B cell (primary cell): ENCODE measurements at regions not wholly inside any gene's neighbourhood (a gene's known extent, or its start where the extent isn't known, plus 50 kb on each side); places are given as distances from the start of the nearest gene placed in this dataset.

Experiments used
- ATAC-seq: fragments of 200-7000 bp; cut with Tn5 transposase; one replicate; pipeline ENCODE4 v1.10.0; 2021; ENCODE audit warnings: low read depth, mild to moderate bottlenecking, moderate number of reproducible peaks, moderate library complexity
- CTCF ChIA-PET: fragments of 350-600 bp; sonication (Branson Sonifier 250); formaldehyde crosslinking; loops from one replicate; lab custom pipeline; 2021; ENCODE audit warnings: antibody characterized with exemption, inconsistent platforms; lab: Charles Lee
- POLR2A ChIA-PET: fragments of 350-600 bp; sonication (Branson Sonifier 250); formaldehyde crosslinking; loops from one replicate; lab custom pipeline; 2021; ENCODE audit warnings: antibody characterized with exemption; lab: Charles Lee
- DNase-seq: peaks from one replicate; pipeline ENCODE4 v3.0.0; 2013
- H2AFZ ChIP-seq: 2 replicates; pipeline ENCODE4 v1.6.1; 2012; ENCODE audit warnings: mild to moderate bottlenecking, low read depth, low read length; ENCODE audit not compliant: insufficient read depth, poor library complexity, severe bottlenecking
- H3K27ac ChIP-seq, 2 donors: 1 replicate in 1 of 2; 2 replicates in 1 of 2; pipeline ENCODE4 v1.5.1; 2012 to 2013; ENCODE audit warnings: low read length in 2 of 2, mild to moderate bottlenecking in 2 of 2, moderate library complexity in 1 of 2
- H3K27me3 ChIP-seq, 4 experiments: fragments of 200-600 bp in 1 of 4; sonication (generic) in 1 of 4; replicated peaks in 1 of 4; 1 replicate in 2 of 4; 2 replicates in 2 of 4; pipeline versions ENCODE4 v1.6.1 to v1.7.0; 2013 to 2016; ENCODE audit warnings: low read length in 3 of 4, mild to moderate bottlenecking in 2 of 4, mixed read lengths in 1 of 4, moderate library complexity in 1 of 4; ENCODE audit not compliant: insufficient read depth in 4 of 4, control insufficient read depth in 3 of 4; ENCODE audit errors: control extremely low read depth in 1 of 4
- H3K36me3 ChIP-seq, 2 experiments: replicated peaks in 1 of 2; 1 replicate in 1 of 2; 2 replicates in 1 of 2; pipeline versions ENCODE4 v1.6.1 to v1.7.1; 2013; ENCODE audit warnings: low read length in 1 of 2; ENCODE audit not compliant: insufficient read depth in 2 of 2, control insufficient read depth in 1 of 2; ENCODE audit errors: control extremely low read depth in 1 of 2, extremely low read depth in 1 of 2
- H3K4me1 ChIP-seq, 2 donors: fragments of 200-600 bp in 1 of 2; sonication (generic) in 1 of 2; 1 replicate in 1 of 2; 2 replicates in 1 of 2; pipeline versions ENCODE4 v1.5.1 to v1.6.1; 2013 to 2017; ENCODE audit warnings: low read length in 2 of 2; ENCODE audit not compliant: control insufficient read depth in 2 of 2, insufficient read depth in 2 of 2
- H3K4me2 ChIP-seq: replicated peaks from 2 replicates; pipeline ENCODE3; 2012; ENCODE audit warnings: mild to moderate bottlenecking, low read depth, low read length; ENCODE audit not compliant: poor library complexity, severe bottlenecking
- H3K4me3 ChIP-seq, 5 experiments: fragments of 200-600 bp in 1 of 5; sonication (generic) in 1 of 5; 1 replicate in 3 of 5; 2 replicates in 2 of 5; pipeline versions ENCODE4 v1.5.1 to v1.7.0; 2011 to 2016; ENCODE audit warnings: low read length in 4 of 5, mild to moderate bottlenecking in 4 of 5, low read depth in 2 of 5, control low read depth in 1 of 5, moderate library complexity in 1 of 5; ENCODE audit not compliant: insufficient read depth in 1 of 5; ENCODE audit errors: control extremely low read depth in 1 of 5, extremely low read depth in 1 of 5
- H3K79me2 ChIP-seq: fragments of 200-600 bp; sonication (generic); one replicate; pipeline ENCODE4 v1.6.0; 2016; ENCODE audit warnings: low read length; ENCODE audit not compliant: control insufficient read depth, insufficient read depth
- H3K9ac ChIP-seq: fragments of 200-600 bp; sonication (generic); 2 replicates; pipeline ENCODE4 v1.6.1; 2017; ENCODE audit warnings: mild to moderate bottlenecking, low read length, moderate library complexity
- H3K9me3 ChIP-seq, 3 donors: one replicate each; pipeline versions ENCODE4 v1.6.1 to v1.7.1; 2013; ENCODE audit warnings: low read length in 2 of 3; ENCODE audit not compliant: control insufficient read depth in 2 of 3, insufficient read depth in 1 of 3; ENCODE audit errors: control extremely low read depth in 1 of 3
- H4K20me1 ChIP-seq: 2 replicates; pipeline ENCODE4 v1.6.0; 2012; ENCODE audit warnings: mild to moderate bottlenecking, low read length; ENCODE audit not compliant: insufficient read depth, control insufficient read depth, poor library complexity, severe bottlenecking
- H3K27ac Mint-ChIP-seq: one replicate; pipeline ENCODE4 v1.8.0; 2021; ENCODE audit warnings: mixed read lengths
- H3K27me3 Mint-ChIP-seq: one replicate; pipeline ENCODE4 v1.8.0; 2021; ENCODE audit warnings: mixed read lengths
- H3K4me1 Mint-ChIP-seq: one replicate; pipeline ENCODE4 v1.8.0; 2021; ENCODE audit warnings: mixed read lengths
- H3K4me3 Mint-ChIP-seq: one replicate; pipeline ENCODE4 v1.8.0; 2021; ENCODE audit warnings: mixed read lengths
- H3K9me3 Mint-ChIP-seq: one replicate; pipeline ENCODE4 v1.8.0; 2022; ENCODE audit warnings: mixed read lengths; ENCODE audit not compliant: insufficient read depth
- CTCF ChIP-seq: fragments of 200-600 bp; IDR thresholded peaks from one replicate; pipeline ENCODE4 v1.8.0; 2022; ENCODE audit warnings: antibody characterized with exemption, mild to moderate bottlenecking
- EZH2 ChIP-seq: IDR thresholded peaks from 2 replicates; pipeline ENCODE4 v1.6.1; 2012; ENCODE audit warnings: borderline replicate concordance, low read depth, mild to moderate bottlenecking, moderate library complexity, low read length; ENCODE audit not compliant: insufficient read depth, poor library complexity, severe bottlenecking
- WGBS: methylation state at CpG from one replicate; pipeline ENCODE4 v1.1.5; 2013; ENCODE audit warnings: missing lambda C conversion rate; ENCODE audit not compliant: insufficient coverage; 5-methylcytosine and 5-hydroxymethylcytosine counted together
- intact Hi-C: fragments of 100-400 bp; cut with micrococcal nuclease; formaldehyde crosslinking; loops from one replicate; pipeline ENCODE4 v1.10.0; 2022

DNA sequence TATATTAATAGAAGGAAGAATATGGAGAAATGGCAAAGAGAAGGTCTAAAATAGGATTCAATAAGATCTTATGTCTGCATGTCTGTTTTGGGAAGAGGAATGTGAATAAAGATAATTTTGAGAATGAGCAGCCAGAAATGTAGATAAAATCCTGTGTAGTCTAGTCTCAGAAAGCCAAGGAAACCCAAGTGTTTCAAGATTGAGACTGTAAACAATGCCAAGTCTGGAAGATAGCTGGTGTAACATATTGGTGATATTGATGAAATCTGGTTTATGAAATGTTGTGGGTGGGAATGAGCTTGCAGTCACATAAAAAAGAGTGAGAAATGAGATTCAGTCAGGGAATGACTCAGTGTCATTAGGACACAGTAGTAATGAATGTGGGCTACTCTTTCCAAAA lies 1180.3 kb upstream of the PCDH20 start:
- H2AFZ ChIP-seq = no peak overlapping the region
- H3K79me2 ChIP-seq = no peaks in the 10 kb centered on the region
- ATAC-seq (no peak), DNase-seq (no peak)
- H4K20me1 ChIP-seq = no peaks in the 10 kb centered on the region
- H3K9me3 ChIP-seq = no peaks in the 10 kb centered on the region
- no peak overlapping the region for H3K4me2 ChIP-seq
- ChIA-PET POLR2A (no interaction called here), CTCF (no interaction called here)
- H3K27ac ChIP-seq = no peak overlapping the region
- Mint-ChIP-seq H3K4me1 (no peaks in the 10 kb centered on the region), H3K27ac (no peak overlapping the region), H3K4me3 (no peak overlapping the region), H3K9me3 (no peaks in the 10 kb centered on the region), H3K27me3 (no peaks in the 10 kb centered on the region)
- no peaks in the 10 kb centered on the region for H3K27me3 ChIP-seq
- H3K9ac ChIP-seq = no peak overlapping the region
- TF ChIP-seq CTCF (no peak), EZH2 (no peak)
- no peaks in the 10 kb centered on the region for H3K36me3 ChIP-seq
- no peak overlapping the region for H3K4me3 ChIP-seq
- H3K4me1 ChIP-seq = no peaks in the 10 kb centered on the region
- intact Hi-C loops = no loop called here

GRCh38 chr13:62593804-62594203 lies 1178.2 kb upstream of the PCDH20 start:
- Histone ChIP-seq H3K4me1 (no peaks in the 10 kb centered on the region), H4K20me1 (no peaks in the 10 kb centered on the region), H3K4me3 (no peak overlapping the region), H3K4me2 (no peak overlapping the region), H3K36me3 (no peaks in the 10 kb centered on the region), H3K27ac (no peak overlapping the region), H3K9ac (no peak overlapping the region), H3K9me3 (no peaks in the 10 kb centered on the region), H2AFZ (no peak overlapping the region), H3K79me2 (no peaks in the 10 kb centered on the region), H3K27me3 (no peaks in the 10 kb centered on the region)
- Mint-ChIP-seq H3K27ac (no peak overlapping the region), H3K9me3 (no peaks in the 10 kb centered on the region), H3K27me3 (no peaks in the 10 kb centered on the region), H3K4me1 (no peaks in the 10 kb centered on the region), H3K4me3 (no peak overlapping the region)
- no CpG with 5 or more reads among the region's 2 CpGs for WGBS
- TF ChIP-seq EZH2 (no peak), CTCF (no peak)
- DNase-seq = no peak
- ChIA-PET CTCF (no interaction called here), POLR2A (no interaction called here)
- intact Hi-C loops = no loop called here
- no peak for ATAC-seq
